ENCODE measurements at regions not wholly inside any gene's neighbourhood (a gene's known extent, or its start where the extent isn't known, plus 50 kb on each side); places are given as distances from the start of the nearest gene placed in this dataset.

DNA sequence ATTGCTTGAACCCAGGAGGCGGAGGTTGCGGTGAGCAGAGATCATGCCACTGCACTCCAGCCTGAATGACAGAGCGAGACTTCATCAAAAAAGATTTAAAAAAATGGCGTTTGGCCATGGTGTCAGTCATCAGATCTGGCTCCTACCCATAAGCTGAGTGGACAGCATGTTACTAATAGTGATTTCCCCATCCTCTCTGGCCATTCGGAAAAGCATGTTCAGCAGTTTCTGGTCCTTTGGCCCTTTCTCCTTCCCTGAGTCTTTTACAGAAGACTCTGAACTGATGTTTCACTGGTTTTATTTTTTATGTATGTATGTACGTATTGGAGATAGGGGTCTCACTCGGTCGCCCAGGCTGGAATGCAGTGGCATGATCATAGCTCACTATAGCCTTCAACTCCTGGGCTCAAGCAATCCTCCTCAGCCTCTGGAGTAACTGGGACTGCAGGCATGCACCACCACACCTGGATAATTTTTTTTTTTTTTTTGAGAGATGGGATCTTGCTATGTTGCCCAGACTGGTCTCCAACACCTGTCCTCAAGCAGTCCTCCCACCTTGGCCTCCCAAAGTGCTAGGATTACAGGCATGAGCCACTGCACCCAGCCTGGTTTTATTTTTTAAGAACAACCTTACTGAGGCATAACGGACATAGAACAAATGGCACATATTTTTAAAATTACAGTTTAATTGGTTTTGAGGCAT is 84.2 kb upstream of the CNKSR3 start:
- no peak for TF ChIP-seq TCF7L2 (IDR thresholded peaks at IDR 0.05; ENCODE audit: borderline replicate concordance, extremely low read depth, insufficient read depth, insufficient read length)
- no peak for TF ChIP-seq ZNF274 (IDR thresholded peaks at IDR 0.05; ENCODE audit: low read depth, low read length)
- TF ChIP-seq, protein P1, sequence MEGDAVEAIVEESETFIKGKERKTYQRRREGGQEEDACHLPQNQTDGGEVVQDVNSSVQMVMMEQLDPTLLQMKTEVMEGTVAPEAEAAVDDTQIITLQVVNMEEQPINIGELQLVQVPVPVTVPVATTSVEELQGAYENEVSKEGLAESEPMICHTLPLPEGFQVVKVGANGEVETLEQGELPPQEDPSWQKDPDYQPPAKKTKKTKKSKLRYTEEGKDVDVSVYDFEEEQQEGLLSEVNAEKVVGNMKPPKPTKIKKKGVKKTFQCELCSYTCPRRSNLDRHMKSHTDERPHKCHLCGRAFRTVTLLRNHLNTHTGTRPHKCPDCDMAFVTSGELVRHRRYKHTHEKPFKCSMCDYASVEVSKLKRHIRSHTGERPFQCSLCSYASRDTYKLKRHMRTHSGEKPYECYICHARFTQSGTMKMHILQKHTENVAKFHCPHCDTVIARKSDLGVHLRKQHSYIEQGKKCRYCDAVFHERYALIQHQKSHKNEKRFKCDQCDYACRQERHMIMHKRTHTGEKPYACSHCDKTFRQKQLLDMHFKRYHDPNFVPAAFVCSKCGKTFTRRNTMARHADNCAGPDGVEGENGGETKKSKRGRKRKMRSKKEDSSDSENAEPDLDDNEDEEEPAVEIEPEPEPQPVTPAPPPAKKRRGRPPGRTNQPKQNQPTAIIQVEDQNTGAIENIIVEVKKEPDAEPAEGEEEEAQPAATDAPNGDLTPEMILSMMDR (IDR thresholded peaks at IDR 0.05 in 2 of 3, conservative IDR thresholded peaks at IDR 0.05 in 1 of 3; ENCODE audit: borderline replicate concordance in 1 of 3, insufficient read depth in 1 of 3, low read depth in 2 of 3, low read length in 2 of 3) = no peak
- TF ChIP-seq POLR2A (IDR thresholded peaks at IDR 0.05; ENCODE audit: borderline replicate concordance, extremely low read depth, insufficient read depth, insufficient read length) = no peak
- TF ChIP-seq EZH2 (IDR thresholded peaks at IDR 0.05) = no peak
- no peak for TF ChIP-seq CBX3 (IDR thresholded peaks at IDR 0.05; ENCODE audit: low read depth)
- no peak for TF ChIP-seq POLR2AphosphoS5 (IDR thresholded peaks at IDR 0.05; ENCODE audit: low read depth, low read length)
- TF ChIP-seq MAX (IDR thresholded peaks at IDR 0.05) = no peak
- TF ChIP-seq, protein P2, sequence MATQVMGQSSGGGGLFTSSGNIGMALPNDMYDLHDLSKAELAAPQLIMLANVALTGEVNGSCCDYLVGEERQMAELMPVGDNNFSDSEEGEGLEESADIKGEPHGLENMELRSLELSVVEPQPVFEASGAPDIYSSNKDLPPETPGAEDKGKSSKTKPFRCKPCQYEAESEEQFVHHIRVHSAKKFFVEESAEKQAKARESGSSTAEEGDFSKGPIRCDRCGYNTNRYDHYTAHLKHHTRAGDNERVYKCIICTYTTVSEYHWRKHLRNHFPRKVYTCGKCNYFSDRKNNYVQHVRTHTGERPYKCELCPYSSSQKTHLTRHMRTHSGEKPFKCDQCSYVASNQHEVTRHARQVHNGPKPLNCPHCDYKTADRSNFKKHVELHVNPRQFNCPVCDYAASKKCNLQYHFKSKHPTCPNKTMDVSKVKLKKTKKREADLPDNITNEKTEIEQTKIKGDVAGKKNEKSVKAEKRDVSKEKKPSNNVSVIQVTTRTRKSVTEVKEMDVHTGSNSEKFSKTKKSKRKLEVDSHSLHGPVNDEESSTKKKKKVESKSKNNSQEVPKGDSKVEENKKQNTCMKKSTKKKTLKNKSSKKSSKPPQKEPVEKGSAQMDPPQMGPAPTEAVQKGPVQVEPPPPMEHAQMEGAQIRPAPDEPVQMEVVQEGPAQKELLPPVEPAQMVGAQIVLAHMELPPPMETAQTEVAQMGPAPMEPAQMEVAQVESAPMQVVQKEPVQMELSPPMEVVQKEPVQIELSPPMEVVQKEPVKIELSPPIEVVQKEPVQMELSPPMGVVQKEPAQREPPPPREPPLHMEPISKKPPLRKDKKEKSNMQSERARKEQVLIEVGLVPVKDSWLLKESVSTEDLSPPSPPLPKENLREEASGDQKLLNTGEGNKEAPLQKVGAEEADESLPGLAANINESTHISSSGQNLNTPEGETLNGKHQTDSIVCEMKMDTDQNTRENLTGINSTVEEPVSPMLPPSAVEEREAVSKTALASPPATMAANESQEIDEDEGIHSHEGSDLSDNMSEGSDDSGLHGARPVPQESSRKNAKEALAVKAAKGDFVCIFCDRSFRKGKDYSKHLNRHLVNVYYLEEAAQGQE (IDR thresholded peaks at IDR 0.05; ENCODE audit: low read depth) = no peak
- TF ChIP-seq EZH2phosphoT487 (IDR thresholded peaks at IDR 0.05; ENCODE audit: borderline replicate concordance) = no peak
- TF ChIP-seq ZFX (IDR thresholded peaks at IDR 0.05) = no peak
- no peak for TF ChIP-seq ELF1 (IDR thresholded peaks at IDR 0.05; ENCODE audit: borderline replicate concordance, low read depth)
- no peak for TF ChIP-seq SP1 (IDR thresholded peaks at IDR 0.05; ENCODE audit: low read depth)
